ENCODE measurements at regions not wholly inside any gene's neighbourhood (a gene's known extent, or its start where the extent isn't known, plus 50 kb on each side); places are given as distances from the start of the nearest gene placed in this dataset.
"Not testable (repeated sequence)": the region's sequence is repeated elsewhere in the genome, so short reads cannot be mapped to it uniquely, and the experiment has no call there.

DNA sequence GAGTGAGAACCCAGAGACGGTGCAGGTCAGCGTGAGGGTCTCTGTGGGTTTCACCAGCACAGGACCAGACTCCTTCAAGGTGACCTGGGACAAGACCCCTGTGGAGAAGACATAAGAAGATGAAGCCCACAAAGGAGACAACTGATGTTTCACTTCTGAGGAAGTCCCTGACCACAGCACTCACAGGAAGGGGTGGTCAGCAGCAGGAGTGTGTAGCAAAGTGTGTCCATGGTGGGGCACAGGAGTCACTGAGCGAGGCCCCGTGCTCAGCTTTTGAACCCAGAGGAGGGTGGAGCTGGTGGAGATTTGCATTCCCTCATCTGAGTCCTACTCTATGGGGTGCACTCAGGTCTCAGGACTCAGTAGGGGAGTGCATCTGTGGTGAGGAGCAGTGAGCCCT lies 775.2 kb downstream of the TMEM121 start:
- not testable (repeated sequence) for H3K9me3 ChIP-seq (ENCODE audit: insufficient read depth, low read depth, low read length); H3K9me3 Mint-ChIP-seq (ENCODE audit: unreplicated experiment); H3K27ac ChIP-seq (ENCODE audit: low read depth, low read length); H3K4me1 ChIP-seq (ENCODE audit: insufficient read depth, low read length); H3K4me3 ChIP-seq (ENCODE audit: insufficient read depth, low read depth, low read length); H3K9ac ChIP-seq (ENCODE audit: low read length); H4K20me1 ChIP-seq (ENCODE audit: insufficient read depth, low read length); H3K27me3 Mint-ChIP-seq (ENCODE audit: low read depth, unreplicated experiment); H3K27me3 ChIP-seq (ENCODE audit: insufficient read depth, low read length); H3K4me3 Mint-ChIP-seq (ENCODE audit: unreplicated experiment); H3K36me3 ChIP-seq (ENCODE audit: insufficient read depth, low read length); H3K27ac Mint-ChIP-seq (ENCODE audit: unreplicated experiment); H3K4me1 Mint-ChIP-seq (ENCODE audit: low read depth, unreplicated experiment); H3K4me2 ChIP-seq (ENCODE audit: low read length); H2AFZ ChIP-seq (ENCODE audit: low read depth, low read length); FAIRE-seq; H3K79me2 ChIP-seq (ENCODE audit: insufficient read depth, low read length); H3K36me3 Mint-ChIP-seq (ENCODE audit: low read depth, unreplicated experiment); DNase-seq (ENCODE audit: low read depth)

DNA sequence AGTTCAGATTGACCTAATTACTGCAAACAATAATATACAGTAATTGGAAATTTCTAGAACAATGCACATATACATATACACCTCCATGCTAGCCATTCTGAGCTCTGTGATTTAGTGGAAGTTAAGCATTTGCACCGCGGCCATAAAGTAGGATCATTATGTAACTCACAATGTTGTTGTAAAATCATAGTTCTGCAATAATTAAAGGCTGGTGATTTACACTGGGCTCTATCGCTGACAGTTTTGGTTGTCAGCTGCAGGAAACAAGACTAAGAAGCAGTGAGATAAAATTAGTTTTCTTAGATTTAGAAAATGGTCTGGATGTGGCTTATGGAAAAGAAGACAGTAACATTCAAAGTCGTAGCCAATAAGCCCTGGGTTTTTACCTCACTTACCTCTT lies 776.3 kb downstream of the TMEM121 start:
- Histone ChIP-seq H3K79me2 (ENCODE audit: insufficient read depth, low read length) (no peaks in the 10 kb centered on the region), H3K4me1 (ENCODE audit: insufficient read depth, low read length) (no peaks in the 10 kb centered on the region), H3K36me3 (ENCODE audit: insufficient read depth, low read length) (no peaks in the 10 kb centered on the region), H3K27me3 (ENCODE audit: insufficient read depth, low read length) (no peaks in the 10 kb centered on the region), H3K27ac (ENCODE audit: low read depth, low read length) (no peak overlapping the region), H3K4me2 (ENCODE audit: low read length) (no peak overlapping the region), H3K4me3 (ENCODE audit: insufficient read depth, low read depth, low read length) (no peak overlapping the region), H3K9ac (ENCODE audit: low read length) (no peak overlapping the region), H2AFZ (ENCODE audit: low read depth, low read length) (no peak overlapping the region), H4K20me1 (ENCODE audit: insufficient read depth, low read length) (no peaks in the 10 kb centered on the region), H3K9me3 (ENCODE audit: insufficient read depth, low read depth, low read length) (no peaks in the 10 kb centered on the region)
- Mint-ChIP-seq H3K27me3 (ENCODE audit: low read depth, unreplicated experiment) (no peaks in the 10 kb centered on the region), H3K4me1 (ENCODE audit: low read depth, unreplicated experiment) (no peaks in the 10 kb centered on the region), H3K36me3 (ENCODE audit: low read depth, unreplicated experiment) (no peaks in the 10 kb centered on the region), H3K27ac (ENCODE audit: unreplicated experiment) (no peak overlapping the region), H3K9me3 (ENCODE audit: unreplicated experiment) (peaks cover 2% of the 10 kb centered on the region), H3K4me3 (ENCODE audit: unreplicated experiment) (no peak overlapping the region)
- FAIRE-seq = no peak
- DNase-seq (ENCODE audit: low read depth) = no peak
- TF ChIP-seq, protein P1, sequence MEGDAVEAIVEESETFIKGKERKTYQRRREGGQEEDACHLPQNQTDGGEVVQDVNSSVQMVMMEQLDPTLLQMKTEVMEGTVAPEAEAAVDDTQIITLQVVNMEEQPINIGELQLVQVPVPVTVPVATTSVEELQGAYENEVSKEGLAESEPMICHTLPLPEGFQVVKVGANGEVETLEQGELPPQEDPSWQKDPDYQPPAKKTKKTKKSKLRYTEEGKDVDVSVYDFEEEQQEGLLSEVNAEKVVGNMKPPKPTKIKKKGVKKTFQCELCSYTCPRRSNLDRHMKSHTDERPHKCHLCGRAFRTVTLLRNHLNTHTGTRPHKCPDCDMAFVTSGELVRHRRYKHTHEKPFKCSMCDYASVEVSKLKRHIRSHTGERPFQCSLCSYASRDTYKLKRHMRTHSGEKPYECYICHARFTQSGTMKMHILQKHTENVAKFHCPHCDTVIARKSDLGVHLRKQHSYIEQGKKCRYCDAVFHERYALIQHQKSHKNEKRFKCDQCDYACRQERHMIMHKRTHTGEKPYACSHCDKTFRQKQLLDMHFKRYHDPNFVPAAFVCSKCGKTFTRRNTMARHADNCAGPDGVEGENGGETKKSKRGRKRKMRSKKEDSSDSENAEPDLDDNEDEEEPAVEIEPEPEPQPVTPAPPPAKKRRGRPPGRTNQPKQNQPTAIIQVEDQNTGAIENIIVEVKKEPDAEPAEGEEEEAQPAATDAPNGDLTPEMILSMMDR (IDR thresholded peaks at IDR 0.05; ENCODE audit: insufficient read depth, low read depth, low read length) = no peak
- no peak for TF ChIP-seq EZH2 (IDR thresholded peaks at IDR 0.05; ENCODE audit: insufficient read depth, low read length)

DNA sequence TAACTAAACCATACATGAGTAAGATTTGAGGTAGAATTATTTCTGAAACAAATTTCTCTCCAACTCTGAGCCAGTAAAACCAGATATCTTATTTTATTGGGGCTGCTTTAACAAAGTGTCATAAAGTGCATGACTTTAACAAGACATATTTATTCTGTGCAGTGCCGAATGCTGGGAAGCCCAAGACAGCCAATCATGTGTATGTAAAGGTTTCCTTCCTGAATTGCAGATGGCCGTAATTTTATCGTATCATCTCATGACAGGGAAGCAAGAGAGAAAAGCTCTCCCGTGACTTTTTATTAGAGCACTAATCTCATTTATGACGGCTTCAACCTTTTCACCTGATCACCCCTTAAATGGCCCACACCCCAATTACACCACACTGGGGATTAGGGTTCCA lies 777.9 kb downstream of the TMEM121 start:
- Mint-ChIP-seq H3K9me3 (ENCODE audit: unreplicated experiment) (peaks cover 5% of the 10 kb centered on the region), H3K4me3 (ENCODE audit: unreplicated experiment) (no peak overlapping the region), H3K36me3 (ENCODE audit: low read depth, unreplicated experiment) (no peaks in the 10 kb centered on the region), H3K27ac (ENCODE audit: unreplicated experiment) (no peak overlapping the region), H3K27me3 (ENCODE audit: low read depth, unreplicated experiment) (no peaks in the 10 kb centered on the region), H3K4me1 (ENCODE audit: low read depth, unreplicated experiment) (no peaks in the 10 kb centered on the region)
- TF ChIP-seq, protein P1 (IDR thresholded peaks at IDR 0.05; ENCODE audit: insufficient read depth, low read depth, low read length) = no peak
- no peak for TF ChIP-seq EZH2 (IDR thresholded peaks at IDR 0.05; ENCODE audit: insufficient read depth, low read length)
- no peak overlapping the region for H3K27ac ChIP-seq (ENCODE audit: low read depth, low read length)
- no peak overlapping the region for H2AFZ ChIP-seq (ENCODE audit: low read depth, low read length)
- H3K27me3 ChIP-seq (ENCODE audit: insufficient read depth, low read length) = no peaks in the 10 kb centered on the region
- DNase-seq (ENCODE audit: low read depth) = no peak
- no peaks in the 10 kb centered on the region for H3K9me3 ChIP-seq (ENCODE audit: insufficient read depth, low read depth, low read length)
- H3K9ac ChIP-seq (ENCODE audit: low read length) = no peak overlapping the region
- H3K79me2 ChIP-seq (ENCODE audit: insufficient read depth, low read length) = no peaks in the 10 kb centered on the region
- no peak overlapping the region for H3K4me2 ChIP-seq (ENCODE audit: low read length)
- no peaks in the 10 kb centered on the region for H3K36me3 ChIP-seq (ENCODE audit: insufficient read depth, low read length)
- no peak for FAIRE-seq
- H3K4me1 ChIP-seq (ENCODE audit: insufficient read depth, low read length) = no peaks in the 10 kb centered on the region
- no peak overlapping the region for H3K4me3 ChIP-seq (ENCODE audit: insufficient read depth, low read depth, low read length)
- no peaks in the 10 kb centered on the region for H4K20me1 ChIP-seq (ENCODE audit: insufficient read depth, low read length)
